ENCODE measurements at regions not wholly inside any gene's neighbourhood (a gene's known extent, or its start where the extent isn't known, plus 50 kb on each side); places are given as distances from the start of the nearest gene placed in this dataset.

GRCh38 chr18:25805939-25806338 is 284.5 kb downstream of the SS18 start:
- Mint-ChIP-seq H3K9me3 (ENCODE audit: low read depth, unreplicated experiment) (peaks cover 3% of the 10 kb centered on the region), H3K4me3 (ENCODE audit: low read depth, unreplicated experiment) (no peak overlapping the region), H3K27ac (ENCODE audit: unreplicated experiment) (no peak overlapping the region), H3K4me1 (ENCODE audit: low read depth, unreplicated experiment) (no peaks in the 10 kb centered on the region), H3K36me3 (ENCODE audit: insufficient read depth, unreplicated experiment) (no peaks in the 10 kb centered on the region), H3K27me3 (ENCODE audit: unreplicated experiment) (peaks cover 37% of the 10 kb centered on the region)
- intact Hi-C loops (cut with micrococcal nuclease; ENCODE audit: unreplicated experiment) = no loop called here
- TF ChIP-seq CTCF (IDR thresholded peaks at IDR 0.05; ENCODE audit: unreplicated experiment) = no peak
- BruUV-seq (replicated peaks) = no TSS peak
- no peak for DNase-seq
- CTCF ChIA-PET = interaction anchor here (0.6 kb wide), 1 partner anchor 9 kb away, joined by 3 read pairs; no protein-coding TSS in a partner anchor

GRCh38 chr18:25805323-25805722 is 285.1 kb downstream of the SS18 start:
- Mint-ChIP-seq H3K27ac (ENCODE audit: unreplicated experiment) (no peak overlapping the region), H3K4me3 (ENCODE audit: low read depth, unreplicated experiment) (no peak overlapping the region), H3K4me1 (ENCODE audit: low read depth, unreplicated experiment) (no peaks in the 10 kb centered on the region), H3K36me3 (ENCODE audit: insufficient read depth, unreplicated experiment) (no peaks in the 10 kb centered on the region), H3K9me3 (ENCODE audit: low read depth, unreplicated experiment) (peaks cover 5% of the 10 kb centered on the region), H3K27me3 (ENCODE audit: unreplicated experiment) (peaks cover 34% of the 10 kb centered on the region)
- TF ChIP-seq CTCF (IDR thresholded peaks at IDR 0.05; ENCODE audit: unreplicated experiment) = no peak
- CTCF ChIA-PET = no interaction called here
- BruUV-seq (replicated peaks) = no TSS peak
- DNase-seq = no peak
- intact Hi-C loops (cut with micrococcal nuclease; ENCODE audit: unreplicated experiment) = no loop called here

- no peak for DNase-seq
- peaks cover 48% of the 10 kb centered on the region for H3K27me3 Mint-ChIP-seq (ENCODE audit: unreplicated experiment)
- no TSS peak for BruUV-seq (replicated peaks)
- peaks cover 5% of the 10 kb centered on the region for H3K9me3 Mint-ChIP-seq (ENCODE audit: low read depth, unreplicated experiment)
- TF ChIP-seq CTCF (IDR thresholded peaks at IDR 0.05; ENCODE audit: unreplicated experiment) = no peak
- no peaks in the 10 kb centered on the region for H3K4me1 Mint-ChIP-seq (ENCODE audit: low read depth, unreplicated experiment)
- CTCF ChIA-PET = no interaction called here
- no peaks in the 10 kb centered on the region for H3K36me3 Mint-ChIP-seq (ENCODE audit: insufficient read depth, unreplicated experiment)
- no peak overlapping the region for H3K27ac Mint-ChIP-seq (ENCODE audit: unreplicated experiment)
- no peak overlapping the region for H3K4me3 Mint-ChIP-seq (ENCODE audit: low read depth, unreplicated experiment)
- intact Hi-C loops (cut with micrococcal nuclease; ENCODE audit: unreplicated experiment) = no loop called here
Measured at GRCh38 chr18:25799231-25799630, 291.2 kb downstream of the SS18 start.

GRCh38 chr18:25798046-25798445 is 292.4 kb downstream of the SS18 start:
- Mint-ChIP-seq H3K27me3 (ENCODE audit: unreplicated experiment) (peaks cover 39% of the 10 kb centered on the region), H3K27ac (ENCODE audit: unreplicated experiment) (no peak overlapping the region), H3K9me3 (ENCODE audit: low read depth, unreplicated experiment) (peaks cover 5% of the 10 kb centered on the region), H3K36me3 (ENCODE audit: insufficient read depth, unreplicated experiment) (no peaks in the 10 kb centered on the region), H3K4me1 (ENCODE audit: low read depth, unreplicated experiment) (no peaks in the 10 kb centered on the region), H3K4me3 (ENCODE audit: low read depth, unreplicated experiment) (no peak overlapping the region)
- intact Hi-C loops (cut with micrococcal nuclease; ENCODE audit: unreplicated experiment) = no loop called here
- BruUV-seq (replicated peaks) = no TSS peak
- no peak for TF ChIP-seq CTCF (IDR thresholded peaks at IDR 0.05; ENCODE audit: unreplicated experiment)
- no peak for DNase-seq
- CTCF ChIA-PET = no interaction called here
